Thymus (tissue), 11 donors: ENCODE measurements at regions not wholly inside any gene's neighbourhood (a gene's known extent, or its start where the extent isn't known, plus 50 kb on each side); places are given as distances from the start of the nearest gene placed in this dataset.

Experiments
- DNase-seq, 9 donors: peaks; one replicate each; pipeline ENCODE4 v3.0.0-alpha.2; 2013; ENCODE audit warnings: low spot score in 9 of 9, low read depth in 6 of 9, missing footprints in 1 of 9
- H3K27ac ChIP-seq, 2 donors: one replicate each; pipeline ENCODE4 v1.5.1; 2013; ENCODE audit warnings: control low read depth in 1 of 2, low read depth in 1 of 2, low read length in 1 of 2, mild to moderate bottlenecking in 1 of 2, moderate library complexity in 1 of 2
- H3K27me3 ChIP-seq, 2 donors: one replicate each; pipeline ENCODE4 v1.5.1; 2013; ENCODE audit warnings: low read length in 1 of 2; ENCODE audit not compliant: control insufficient read depth in 2 of 2, insufficient read depth in 1 of 2
- H3K36me3 ChIP-seq, 2 donors: one replicate each; pipeline ENCODE4 v1.5.1; 2013; ENCODE audit warnings: low read length in 1 of 2, mild to moderate bottlenecking in 1 of 2, moderate library complexity in 1 of 2; ENCODE audit not compliant: control insufficient read depth in 2 of 2, insufficient read depth in 2 of 2
- H3K4me1 ChIP-seq, 2 donors: one replicate each; pipeline ENCODE4 v1.5.1; 2013; ENCODE audit warnings: low read length in 2 of 2; ENCODE audit not compliant: control insufficient read depth in 2 of 2, insufficient read depth in 2 of 2
- H3K4me3 ChIP-seq, 2 donors: one replicate each; pipeline ENCODE4 v1.5.1; 2013; ENCODE audit warnings: low read length in 2 of 2, control low read depth in 1 of 2, mild to moderate bottlenecking in 1 of 2
- H3K9me3 ChIP-seq, 2 donors: one replicate each; pipeline ENCODE4 v1.5.1; 2013; ENCODE audit warnings: low read length in 1 of 2, mild to moderate bottlenecking in 1 of 2; ENCODE audit not compliant: control insufficient read depth in 2 of 2, insufficient read depth in 1 of 2
- WGBS: extraction: QIAGEN DNeasy Blood & Tissue Kit; methylation state at CpG from one replicate; pipeline ENCODE4 v1.1.7; 2013; 5-methylcytosine and 5-hydroxymethylcytosine counted together
- donor health status: healthy.

- Histone ChIP-seq H3K4me3 (no peak overlapping the region), H3K27me3 (no peaks in the 10 kb centered on the region), H3K27ac (no peak overlapping the region), H3K9me3 (peaks cover 0 to 19% of the 10 kb centered on the region in 2 donors), H3K36me3 (no peaks in the 10 kb centered on the region), H3K4me1 (no peaks in the 10 kb centered on the region)
- no peak for DNase-seq
Observed at GRCh38 chr17:54028986-54029580, 206.4 kb downstream of the KIF2B start.

- Histone ChIP-seq H3K4me3 (no peak overlapping the region), H3K36me3 (no peaks in the 10 kb centered on the region), H3K27me3 (no peaks in the 10 kb centered on the region), H3K4me1 (no peaks in the 10 kb centered on the region), H3K27ac (no peak overlapping the region), H3K9me3 (peaks cover 0 to 19% of the 10 kb centered on the region in 2 donors)
- no peak for DNase-seq
- WGBS: 97% methylated on average over 5 of the region's 5 CpGs
Observed at GRCh38 chr17:54029986-54030385, 207.3 kb downstream of the KIF2B start.

GRCh38 chr17:54046570-54046969 lies 223.8 kb downstream of the KIF2B start:
- H3K36me3 ChIP-seq: no peaks in the 10 kb centered on the region
- H3K27ac ChIP-seq: no peak overlapping the region
- H3K4me1 ChIP-seq: no peaks in the 10 kb centered on the region
- H3K4me3 ChIP-seq: no peak overlapping the region
- WGBS: 97% methylated on average over 1 of the region's 1 CpG
- peaks cover 0 to 3% of the 10 kb centered on the region in 2 donors for H3K9me3 ChIP-seq
- no peaks in the 10 kb centered on the region for H3K27me3 ChIP-seq
- DNase-seq: no peak

GRCh38 chr17:54063639-54064038 lies 240.9 kb downstream of the KIF2B start:
- DNase-seq: no peak
- no peak overlapping the region for H3K27ac ChIP-seq
- no peaks in the 10 kb centered on the region for H3K4me1 ChIP-seq
- no peaks in the 10 kb centered on the region for H3K36me3 ChIP-seq
- H3K4me3 ChIP-seq: no peak overlapping the region
- no peaks in the 10 kb centered on the region for H3K9me3 ChIP-seq
- no peaks in the 10 kb centered on the region for H3K27me3 ChIP-seq
- WGBS: 89% methylated on average over 1 of the region's 1 CpG

- no peaks in the 10 kb centered on the region for H3K4me1 ChIP-seq
- no peak overlapping the region for H3K27ac ChIP-seq
- WGBS: 88% methylated on average over 1 of the region's 1 CpG
- no peak overlapping the region for H3K4me3 ChIP-seq
- H3K9me3 ChIP-seq: peaks cover 0 to 9% of the 10 kb centered on the region in 2 donors
- no peaks in the 10 kb centered on the region for H3K27me3 ChIP-seq
- no peak for DNase-seq
- H3K36me3 ChIP-seq: no peaks in the 10 kb centered on the region
Observed at GRCh38 chr17:54085020-54085419, 262.3 kb downstream of the KIF2B start.

GRCh38 chr17:54085934-54086333 lies 263.2 kb downstream of the KIF2B start:
- no peaks in the 10 kb centered on the region for H3K4me1 ChIP-seq
- H3K27me3 ChIP-seq: no peaks in the 10 kb centered on the region
- H3K9me3 ChIP-seq: peaks cover 0 to 9% of the 10 kb centered on the region in 2 donors
- H3K27ac ChIP-seq: no peak overlapping the region
- no peak overlapping the region for H3K4me3 ChIP-seq
- WGBS: 58% methylated on average over 5 of the region's 5 CpGs
- no peak for DNase-seq
- no peaks in the 10 kb centered on the region for H3K36me3 ChIP-seq

GRCh38 chr17:54096216-54096615 lies 273.5 kb downstream of the KIF2B start:
- H3K27ac ChIP-seq: no peak overlapping the region
- H3K27me3 ChIP-seq: no peaks in the 10 kb centered on the region
- H3K4me1 ChIP-seq: no peaks in the 10 kb centered on the region
- DNase-seq: no peak
- H3K36me3 ChIP-seq: no peaks in the 10 kb centered on the region
- no peaks in the 10 kb centered on the region for H3K9me3 ChIP-seq
- H3K4me3 ChIP-seq: no peak overlapping the region

- Histone ChIP-seq H3K27me3 (no peaks in the 10 kb centered on the region), H3K36me3 (no peaks in the 10 kb centered on the region), H3K4me1 (no peaks in the 10 kb centered on the region), H3K4me3 (no peak overlapping the region), H3K27ac (no peak overlapping the region), H3K9me3 (peaks cover 1 to 14% of the 10 kb centered on the region in 2 donors)
- DNase-seq: no peak
Observed at GRCh38 chr17:54099221-54099620, 276.5 kb downstream of the KIF2B start.

- Histone ChIP-seq H3K27ac (no peak overlapping the region), H3K27me3 (no peaks in the 10 kb centered on the region), H3K36me3 (no peaks in the 10 kb centered on the region), H3K4me1 (no peaks in the 10 kb centered on the region), H3K4me3 (no peak overlapping the region), H3K9me3 (peaks cover 1 to 14% of the 10 kb centered on the region in 2 donors)
- WGBS: 94% methylated on average over 1 of the region's 1 CpG
- DNase-seq: no peak
Observed at GRCh38 chr17:54102246-54102645, 279.5 kb downstream of the KIF2B start.

GRCh38 chr17:54111576-54111975 lies 288.8 kb downstream of the KIF2B start:
- no peaks in the 10 kb centered on the region for H3K36me3 ChIP-seq
- 59% methylated on average over 1 of the region's 1 CpG for WGBS
- no peak overlapping the region for H3K4me3 ChIP-seq
- no peaks in the 10 kb centered on the region for H3K4me1 ChIP-seq
- no peaks in the 10 kb centered on the region for H3K9me3 ChIP-seq
- H3K27me3 ChIP-seq: no peaks in the 10 kb centered on the region
- no peak for DNase-seq
- H3K27ac ChIP-seq: no peak overlapping the region
